HT-29 (cell line): ENCODE measurements at regions not wholly inside any gene's neighbourhood (a gene's known extent, or its start where the extent isn't known, plus 50 kb on each side); places are given as distances from the start of the nearest gene placed in this dataset.
"Not testable (repeated sequence)": the region's sequence is repeated elsewhere in the genome, so short reads cannot be mapped to it uniquely, and the experiment has no call there.

Source experiments
- DNase-seq: peaks from one replicate; pipeline ENCODE4 v3.0.0-alpha.2; 2015; ENCODE audit warnings: low spot score

DNA sequence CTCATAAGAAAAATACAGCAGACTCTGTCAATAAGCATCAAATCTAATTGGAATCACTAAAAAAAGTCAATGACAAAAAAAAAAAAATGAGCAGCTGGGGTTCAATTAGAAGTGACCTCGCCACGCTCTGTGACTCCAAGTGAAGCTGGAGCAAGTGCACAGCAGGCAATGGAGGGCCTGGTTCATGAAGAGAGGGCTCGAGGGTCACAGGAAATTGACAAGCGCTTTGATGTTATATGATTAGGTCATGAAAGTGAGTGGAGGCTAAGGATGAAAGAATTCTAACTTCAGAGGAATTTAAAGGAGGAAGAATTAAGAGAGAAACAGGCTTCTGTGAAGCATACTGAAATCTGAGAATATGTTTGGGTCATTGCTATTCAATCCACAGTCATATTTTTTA is 85.4 kb upstream of the TMEM18 start:
- no peak for DNase-seq

DNA sequence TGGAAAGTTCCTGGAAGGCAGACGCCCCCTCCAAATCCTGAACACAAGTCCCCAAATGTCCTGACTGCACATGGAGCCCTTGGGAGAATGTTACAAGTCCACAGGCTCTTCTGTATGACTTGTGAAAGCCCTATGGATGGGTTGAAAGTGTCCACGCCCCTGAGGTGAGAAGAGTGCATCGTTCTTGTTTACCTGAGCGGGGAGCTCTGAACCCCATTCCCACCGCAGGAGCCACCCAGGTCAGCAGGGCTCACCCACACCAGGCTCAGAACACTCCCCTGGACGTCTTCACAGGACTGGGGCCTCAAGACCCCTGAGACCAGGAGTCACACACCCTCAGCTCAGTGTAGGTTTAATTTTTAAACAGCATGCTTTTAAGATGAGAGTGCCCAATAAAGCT is 84.2 kb upstream of the TMEM18 start:
- no peak for DNase-seq

GRCh38 chr2:760001-760400 is 82.8 kb upstream of the TMEM18 start:
- DNase-seq = no peak

DNA sequence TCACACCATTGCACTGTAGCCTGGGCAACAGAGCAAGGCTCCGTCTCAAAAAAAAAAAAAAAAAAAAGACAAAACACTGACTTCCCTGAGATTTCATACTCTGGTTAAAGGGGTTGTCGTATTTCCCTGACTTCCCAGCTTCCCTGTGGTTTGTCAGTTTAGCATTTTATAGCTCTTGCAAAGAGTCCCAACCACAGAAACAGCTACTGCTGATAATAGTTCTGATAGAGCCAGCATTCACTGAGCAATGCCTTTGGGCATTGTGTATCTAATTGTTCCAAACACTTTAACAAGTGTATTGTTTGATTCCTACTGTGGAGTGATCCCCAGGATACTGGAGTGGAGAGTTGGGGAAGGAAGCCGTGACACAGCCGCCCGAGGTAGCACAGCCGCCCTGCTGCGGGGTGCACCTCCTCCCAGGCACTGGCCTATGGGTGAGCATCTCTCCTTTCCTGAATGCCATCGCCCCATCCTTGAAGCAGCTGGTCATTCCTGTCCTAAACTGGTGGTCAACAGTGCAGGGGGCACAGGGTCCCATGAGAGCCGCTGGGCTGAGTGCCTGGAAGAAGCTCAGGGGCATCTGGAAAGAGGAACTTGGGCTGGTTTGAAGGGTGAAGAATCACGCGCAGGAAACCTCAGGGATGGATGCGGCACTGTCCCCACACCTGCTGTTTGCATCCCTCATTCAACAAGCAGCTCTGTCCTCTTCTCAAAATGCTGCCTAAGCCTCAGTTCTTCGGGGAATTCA is 81.0 kb upstream of the TMEM18 start:
- no peak for DNase-seq

GRCh38 chr2:753123-753522 is 75.9 kb upstream of the TMEM18 start:
- no peak for DNase-seq

GRCh38 chr2:751474-751873 is 74.3 kb upstream of the TMEM18 start:
- DNase-seq = no peak

- DNase-seq = no peak
These were observed 73.4 kb upstream of the TMEM18 start for GRCh38 chr2:750628-751027.

GRCh38 chr2:747762-748351 is 70.7 kb upstream of the TMEM18 start:
- DNase-seq = no peak

GRCh38 chr2:746697-747096 is 69.5 kb upstream of the TMEM18 start:
- DNase-seq = no peak

GRCh38 chr2:744088-744487 is 66.9 kb upstream of the TMEM18 start:
- DNase-seq = no peak

- no peak for DNase-seq
These were observed 65.0 kb upstream of the TMEM18 start for GRCh38 chr2:742221-742620.

DNA sequence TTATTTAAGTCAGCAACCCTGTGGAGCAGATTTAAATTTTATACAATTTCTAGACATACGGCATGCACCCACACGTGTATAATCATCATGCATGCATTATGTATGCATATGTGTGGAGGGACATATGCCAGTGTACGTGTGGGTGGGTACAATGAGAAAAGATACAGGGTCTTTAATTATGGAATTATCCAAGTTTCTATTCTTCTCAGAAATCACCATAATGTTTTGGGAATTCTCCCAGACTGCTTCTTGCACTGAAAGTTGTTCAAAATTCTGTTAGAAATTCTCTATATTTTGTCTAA is 63.9 kb upstream of the TMEM18 start:
- no peak for DNase-seq

- DNase-seq = peak; percentile 82
These were observed 63.4 kb upstream of the TMEM18 start for GRCh38 chr2:740322-741194.

GRCh38 chr2:739864-740321 is 62.7 kb upstream of the TMEM18 start:
- not testable (repeated sequence) for DNase-seq

GRCh38 chr2:736939-737338 is 59.7 kb upstream of the TMEM18 start:
- DNase-seq = no peak

DNA sequence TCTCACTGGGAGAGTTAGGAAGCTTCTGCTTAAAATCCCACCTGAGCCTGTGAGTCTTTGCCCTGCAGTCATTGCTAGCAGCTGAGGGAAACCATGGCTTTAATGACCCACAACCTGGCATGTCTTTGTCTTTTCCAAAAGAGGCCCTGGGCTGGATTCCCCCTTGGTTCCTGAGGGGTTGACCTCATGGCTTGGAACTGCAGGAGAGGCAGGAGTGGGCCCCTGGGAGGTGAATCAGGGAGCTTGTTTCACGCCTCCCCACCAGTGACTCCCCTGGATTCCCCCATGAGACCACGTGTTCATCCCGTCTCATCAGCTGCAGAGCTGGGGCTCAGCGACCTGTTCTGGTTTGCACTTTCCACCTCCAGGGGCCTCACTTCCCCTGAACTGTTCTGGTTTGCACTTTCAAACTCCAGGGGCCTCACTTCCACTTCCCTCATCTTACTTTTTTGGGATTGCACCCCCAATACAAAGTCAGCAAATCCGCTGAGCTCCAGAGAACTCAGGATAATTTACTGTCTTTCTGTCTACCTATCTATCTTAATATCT is 58.5 kb upstream of the TMEM18 start:
- DNase-seq = no peak

- DNase-seq = no peak
These were observed 57.3 kb upstream of the TMEM18 start for GRCh38 chr2:734496-734895.

DNA sequence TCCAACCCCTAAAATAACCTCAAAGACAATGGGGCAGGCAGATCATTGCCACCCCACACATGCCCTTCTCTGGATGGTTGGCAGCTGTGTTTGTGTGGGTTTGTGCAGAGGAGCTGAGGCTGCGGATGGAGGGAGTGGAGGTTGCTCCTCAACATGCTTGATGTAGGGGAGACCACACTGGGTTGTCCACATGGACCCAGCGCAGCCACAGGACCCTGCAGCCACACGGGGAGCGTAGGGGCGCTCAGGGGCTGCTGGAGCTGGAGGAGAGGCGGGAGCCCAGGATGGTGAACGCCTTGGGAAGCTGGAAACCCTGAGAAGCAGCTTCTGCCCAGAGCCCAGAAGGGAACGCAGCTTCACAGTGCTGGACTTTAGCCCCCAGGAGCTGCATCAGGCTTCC is 56.3 kb upstream of the TMEM18 start:
- no peak for DNase-seq

DNA sequence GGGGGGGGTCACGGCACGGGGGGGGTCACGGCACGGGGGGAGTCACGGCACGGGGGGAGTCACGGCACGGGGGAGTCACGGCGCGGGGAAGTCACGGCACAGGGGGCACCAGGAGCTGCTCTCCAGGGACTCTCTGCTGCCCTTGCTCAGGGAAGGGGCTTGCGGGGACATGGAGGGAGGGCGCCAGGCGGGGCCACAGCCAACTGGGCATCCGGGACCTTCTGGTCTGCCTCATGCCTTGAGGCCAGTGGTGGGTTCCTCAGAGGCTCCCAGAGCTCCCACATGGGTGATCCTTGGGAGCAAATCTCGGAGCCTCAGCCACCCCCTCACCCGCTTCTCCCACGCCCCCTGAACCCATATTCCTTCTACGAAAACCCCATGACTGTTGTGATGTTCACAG is 55.8 kb upstream of the TMEM18 start:
- no peak for DNase-seq

- no peak for DNase-seq
These were observed 54.5 kb upstream of the TMEM18 start for GRCh38 chr2:731711-732110.

- no peak for DNase-seq
These were observed 52.2 kb upstream of the TMEM18 start for GRCh38 chr2:729376-729861.

GRCh38 chr2:728165-728564 is 51.0 kb upstream of the TMEM18 start:
- no peak for DNase-seq
